ENCODE measurements at regions not wholly inside any gene's neighbourhood (a gene's known extent, or its start where the extent isn't known, plus 50 kb on each side); places are given as distances from the start of the nearest gene placed in this dataset.

GRCh38 chr3:146380046-146380445 is 89.3 kb downstream of the PLSCR2 start:
- TF ChIP-seq YY1 (IDR thresholded peaks at IDR 0.05; ENCODE audit: insufficient read depth, insufficient read length) (no peak), ZNF274 (IDR thresholded peaks at IDR 0.05; ENCODE audit: low read depth, low read length) (no peak)
